Adrenal gland (tissue), 9 donors: ENCODE measurements at regions not wholly inside any gene's neighbourhood (a gene's known extent, or its start where the extent isn't known, plus 50 kb on each side); places are given as distances from the start of the nearest gene placed in this dataset.

Experiments used
- DNase-seq, 7 donors: peaks; one replicate each; pipeline ENCODE4 v3.0.0-alpha.2; 2019 to 2020
- H3K27ac ChIP-seq, 5 donors: fragments of 200-600 bp; sonication (generic) in 4 of 5; 1 replicate in 3 of 5; 2 replicates in 2 of 5; pipeline versions ENCODE4 v1.5.1 to v1.8.0; 2016 to 2020; ENCODE audit warnings: mild to moderate bottlenecking in 1 of 5
- H3K27me3 ChIP-seq: fragments of 200-600 bp; 2 replicates; pipeline ENCODE4 v1.8.0; 2021
- H3K36me3 ChIP-seq, 2 donors: fragments of 200-600 bp; replicated peaks in 1 of 2; 1 replicate in 1 of 2; 2 replicates in 1 of 2; pipeline versions ENCODE4 v1.5.1 to v1.8.0; 2018 to 2022
- H3K4me1 ChIP-seq, 2 donors: fragments of 200-600 bp; replicated peaks in 1 of 2; 1 replicate in 1 of 2; 2 replicates in 1 of 2; pipeline versions ENCODE4 v1.5.1 to v1.8.0; 2018 to 2021
- H3K4me3 ChIP-seq, 4 donors: fragments of 200-600 bp; sonication (generic) in 3 of 4; one replicate each; pipeline ENCODE4 v1.5.1; 2016 to 2018
- H3K9me3 ChIP-seq, 3 donors: fragments of 200-600 bp; sonication (generic) in 1 of 3; replicated peaks in 1 of 3; 1 replicate in 2 of 3; 2 replicates in 1 of 3; pipeline versions ENCODE4 v1.5.1 to v1.8.0; 2016 to 2021
- POLR2A ChIP-seq, 2 donors: fragments of 450-650 bp; IDR thresholded peaks; one replicate each; pipeline ENCODE4 v1.6.1; 2017; ENCODE audit warnings: antibody characterized with exemption in 2 of 2, mild to moderate bottlenecking in 2 of 2, moderate library complexity in 1 of 2
- WGBS, 4 donors: extraction: QIAGEN DNeasy Blood & Tissue Kit in 2 of 4; methylation state at CpG; one replicate each; pipeline versions ENCODE4 v1.1.5 to v1.1.7; 2013 to 2017; 5-methylcytosine and 5-hydroxymethylcytosine counted together
- intact Hi-C, 2 donors: fragments of 100-400 bp; cut with DNase I; formaldehyde crosslinking; loops; one replicate each; pipeline versions ENCODE4 v1.14.1 to v1.15.0; 2022 to 2023
- TF ChIP-seq, protein P1 (sequence below), 6 experiments: fragments of 450-650 bp in 4 of 6; fragments of 200-600 bp in 2 of 6; sonication (generic) in 1 of 6; IDR thresholded peaks; 1 replicate in 5 of 6; 2 replicates in 1 of 6; pipeline versions ENCODE4 v1.5.1 to v1.8.0; 2016 to 2021; ENCODE audit warnings: antibody characterized with exemption in 6 of 6, mild to moderate bottlenecking in 2 of 6, moderate library complexity in 1 of 6
- donor health status: healthy with polysubstance abuse.
- donor health status: Bipolar disorder and iron deficiency.
- donor health status: DM: yes; HTN: yes; CAD: no.
- donor health status: DM: no; HTN: no; CAD: no.
- donor health status: DM: no; HTN: no; CAD: no.

DNA sequence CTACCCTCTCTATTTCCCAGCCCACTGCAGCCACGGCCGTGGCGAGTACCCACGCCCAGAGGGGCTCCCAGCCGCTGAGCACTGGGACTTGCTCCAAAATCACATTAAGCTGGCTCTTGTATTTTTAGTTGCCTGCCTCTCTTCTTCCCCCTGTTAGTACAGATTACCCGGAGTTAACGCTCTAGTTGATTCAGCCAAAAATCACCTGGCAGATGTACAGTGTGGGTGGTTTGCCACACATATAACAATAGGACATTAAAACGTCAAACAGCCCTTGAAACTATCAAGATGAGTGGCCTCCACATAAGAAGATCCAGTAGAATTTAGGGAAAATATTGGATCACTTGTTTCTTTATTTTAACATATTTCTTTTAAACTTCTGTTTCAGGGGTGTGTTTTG lies 268.8 kb upstream of the PRDM1 start:
- Histone ChIP-seq H3K4me3 (no peak overlapping the region), H3K27ac (no peak overlapping the region), H3K4me1 (no peaks in the 10 kb centered on the region), H3K36me3 (no peaks in the 10 kb centered on the region), H3K27me3 (no peaks in the 10 kb centered on the region), H3K9me3 (no peaks in the 10 kb centered on the region)
- WGBS, 4 donors, result 85 to 88% (median 87%) methylated on average over 8 of the region's 8 CpGs
- intact Hi-C loops, result no loop called here
- no peak for DNase-seq
- TF ChIP-seq, protein P1, sequence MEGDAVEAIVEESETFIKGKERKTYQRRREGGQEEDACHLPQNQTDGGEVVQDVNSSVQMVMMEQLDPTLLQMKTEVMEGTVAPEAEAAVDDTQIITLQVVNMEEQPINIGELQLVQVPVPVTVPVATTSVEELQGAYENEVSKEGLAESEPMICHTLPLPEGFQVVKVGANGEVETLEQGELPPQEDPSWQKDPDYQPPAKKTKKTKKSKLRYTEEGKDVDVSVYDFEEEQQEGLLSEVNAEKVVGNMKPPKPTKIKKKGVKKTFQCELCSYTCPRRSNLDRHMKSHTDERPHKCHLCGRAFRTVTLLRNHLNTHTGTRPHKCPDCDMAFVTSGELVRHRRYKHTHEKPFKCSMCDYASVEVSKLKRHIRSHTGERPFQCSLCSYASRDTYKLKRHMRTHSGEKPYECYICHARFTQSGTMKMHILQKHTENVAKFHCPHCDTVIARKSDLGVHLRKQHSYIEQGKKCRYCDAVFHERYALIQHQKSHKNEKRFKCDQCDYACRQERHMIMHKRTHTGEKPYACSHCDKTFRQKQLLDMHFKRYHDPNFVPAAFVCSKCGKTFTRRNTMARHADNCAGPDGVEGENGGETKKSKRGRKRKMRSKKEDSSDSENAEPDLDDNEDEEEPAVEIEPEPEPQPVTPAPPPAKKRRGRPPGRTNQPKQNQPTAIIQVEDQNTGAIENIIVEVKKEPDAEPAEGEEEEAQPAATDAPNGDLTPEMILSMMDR (IDR thresholded peaks at IDR 0.05), result no peak
- no peak for TF ChIP-seq POLR2A (IDR thresholded peaks at IDR 0.05)

DNA sequence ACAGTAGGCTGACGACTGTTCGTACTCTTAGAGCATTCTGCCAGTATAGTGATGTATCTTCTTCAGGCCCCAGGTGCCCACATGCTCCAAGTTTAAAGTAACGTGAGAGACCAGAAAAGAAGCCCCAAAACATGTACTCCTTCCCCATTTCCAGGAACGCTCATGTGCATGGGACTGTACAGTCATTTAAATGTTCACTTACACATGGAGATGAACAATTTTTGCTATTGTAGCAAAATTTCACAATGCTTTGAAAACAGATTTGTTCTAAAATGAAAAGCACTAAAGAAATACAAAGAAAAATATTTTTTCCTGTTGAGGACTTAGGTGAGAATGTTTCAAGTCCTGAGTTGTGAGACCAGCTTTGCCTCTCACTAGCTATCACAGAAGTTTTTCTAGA lies 269.3 kb upstream of the PRDM1 start:
- Histone ChIP-seq H3K4me1 (no peaks in the 10 kb centered on the region), H3K4me3 (no peak overlapping the region), H3K27ac (no peak overlapping the region), H3K27me3 (no peaks in the 10 kb centered on the region), H3K9me3 (no peaks in the 10 kb centered on the region), H3K36me3 (no peaks in the 10 kb centered on the region)
- intact Hi-C loops, result no loop called here
- no peak for TF ChIP-seq POLR2A (IDR thresholded peaks at IDR 0.05)
- TF ChIP-seq, protein P1 (IDR thresholded peaks at IDR 0.05), result no peak
- no peak for DNase-seq
- WGBS, 4 donors, result 66 to 75% (median 68%) methylated on average over 4 of the region's 4 CpGs

DNA sequence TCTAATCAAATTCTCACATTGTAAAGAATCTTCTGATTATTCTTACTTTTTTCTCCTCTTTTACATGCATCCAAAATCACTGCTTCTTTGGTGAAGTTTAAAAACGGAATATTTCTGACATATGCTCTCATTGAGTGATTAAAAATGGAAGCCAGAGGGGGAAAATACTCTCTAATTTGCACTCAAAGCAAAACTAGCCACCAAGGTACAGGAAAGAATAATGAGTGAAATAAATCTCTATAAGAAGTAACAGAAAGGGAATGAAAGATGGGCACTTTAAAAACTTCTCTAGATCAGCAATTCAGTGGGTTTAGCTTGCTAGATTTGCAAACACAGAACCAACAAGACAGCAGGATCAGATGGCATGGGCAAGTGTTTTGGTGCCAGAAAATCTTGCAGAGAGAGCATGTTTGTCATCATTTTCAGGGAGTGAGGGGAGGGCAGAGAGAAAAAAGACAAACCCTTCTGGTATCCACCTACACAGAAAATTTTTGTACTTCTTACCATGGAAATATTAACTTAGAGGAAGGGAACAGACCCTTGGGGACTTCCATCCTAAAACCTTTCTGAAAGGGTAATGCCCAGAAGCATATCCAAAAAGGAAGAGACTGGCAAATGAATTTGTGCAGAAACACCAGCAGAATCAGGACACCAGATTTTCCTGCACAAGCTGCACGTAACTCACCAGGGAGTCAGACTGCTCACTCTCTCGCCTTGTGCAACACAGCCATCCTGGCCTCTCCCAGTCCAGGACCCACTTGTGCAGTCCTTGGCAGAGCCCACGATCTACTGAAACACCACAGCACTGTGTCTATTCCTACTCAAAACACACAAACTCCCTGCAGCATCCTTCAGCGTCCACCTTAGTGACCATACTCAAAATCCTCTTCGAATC lies 270.2 kb upstream of the PRDM1 start:
- no peak overlapping the region for H3K27ac ChIP-seq
- no peak overlapping the region for H3K4me3 ChIP-seq
- DNase-seq, result no peak
- H3K9me3 ChIP-seq, result no peaks in the 10 kb centered on the region
- TF ChIP-seq, protein P1 (IDR thresholded peaks at IDR 0.05), result no peak
- no peak for TF ChIP-seq POLR2A (IDR thresholded peaks at IDR 0.05)
- intact Hi-C loops, result no loop called here
- H3K36me3 ChIP-seq, result no peaks in the 10 kb centered on the region
- no peaks in the 10 kb centered on the region for H3K27me3 ChIP-seq
- peaks cover 0 to under 1% of the 10 kb centered on the region in 2 donors for H3K4me1 ChIP-seq
- WGBS, 4 donors, result 74 to 82% (median 79%) methylated on average over 6 of the region's 6 CpGs

DNA sequence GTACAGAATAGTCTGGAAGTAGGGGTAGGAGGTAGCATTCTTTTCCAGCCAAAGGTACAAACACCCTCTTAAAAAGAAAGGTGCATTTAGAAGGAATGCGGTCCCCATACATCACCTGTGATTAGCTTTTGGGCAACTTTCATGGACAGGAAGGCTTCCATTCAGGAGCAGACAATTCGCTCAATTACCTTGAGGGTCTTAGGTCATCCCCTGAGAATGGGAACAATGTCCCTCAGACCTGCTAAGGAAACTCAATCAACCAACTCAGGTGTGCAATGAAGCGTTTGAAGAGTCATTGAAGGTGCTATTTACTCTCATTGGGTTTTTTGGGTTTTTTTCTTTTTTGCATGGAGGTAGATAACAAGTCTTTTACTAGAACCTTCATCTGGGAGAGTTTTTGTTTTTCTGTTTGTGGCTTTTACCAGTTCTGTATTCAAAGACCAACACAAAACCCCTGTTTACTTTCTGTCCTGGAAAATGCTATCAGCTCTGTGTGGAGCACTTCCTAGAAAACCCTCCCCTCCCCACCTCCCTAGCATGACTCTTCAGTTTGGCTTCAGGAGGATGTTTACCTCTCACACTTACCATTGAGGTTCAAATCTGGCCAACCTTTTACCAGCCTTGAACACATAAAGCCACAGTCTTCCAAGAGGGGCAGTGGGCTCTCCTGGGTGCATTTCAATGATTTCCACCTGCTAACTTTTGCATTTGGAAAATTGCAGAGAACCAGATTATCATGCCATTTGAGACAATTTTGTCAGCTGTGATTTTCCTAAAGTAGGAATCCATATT lies 271.2 kb upstream of the PRDM1 start:
- Histone ChIP-seq H3K4me3 (no peak overlapping the region), H3K27ac (no peak overlapping the region), H3K9me3 (no peaks in the 10 kb centered on the region), H3K4me1 (peaks cover 7 to 10% of the 10 kb centered on the region in 2 donors), H3K36me3 (no peaks in the 10 kb centered on the region), H3K27me3 (no peaks in the 10 kb centered on the region)
- intact Hi-C loops, result no loop called here
- TF ChIP-seq, protein P1 (IDR thresholded peaks at IDR 0.05), result no peak
- TF ChIP-seq POLR2A (IDR thresholded peaks at IDR 0.05), result no peak
- no peak for DNase-seq
- 85 to 96% (median 87%) methylated on average over 3 of the region's 3 CpGs for WGBS, 4 donors
